Psoas muscle (tissue), 7 donors: ENCODE measurements at regions not wholly inside any gene's neighbourhood (a gene's known extent, or its start where the extent isn't known, plus 50 kb on each side); places are given as distances from the start of the nearest gene placed in this dataset.
"Not testable (repeated sequence)": the region's sequence is repeated elsewhere in the genome, so short reads cannot be mapped to it uniquely, and the experiment has no call there.

Experiments used
- ATAC-seq, 4 donors: fragments of 200-7000 bp; cut with Tn5 transposase; one replicate each; pipeline ENCODE4 v1.9.1; 2020; ENCODE audit warnings: moderate library complexity in 3 of 4, mild to moderate bottlenecking in 2 of 4
- DNase-seq, 2 donors: peaks; one replicate each; pipeline ENCODE4 v3.0.0-alpha.2; 2020
- H3K27ac ChIP-seq: fragments of 200-600 bp; one replicate; pipeline ENCODE4 v1.8.0; 2022
- H3K27me3 ChIP-seq, 3 donors: fragments of 200-600 bp in 1 of 3; one replicate each; pipeline versions ENCODE4 v1.6.1 to v1.8.0; 2013 to 2022; ENCODE audit warnings: low read length in 2 of 3, mild to moderate bottlenecking in 2 of 3, moderate library complexity in 1 of 3; ENCODE audit not compliant: insufficient read depth in 3 of 3
- H3K36me3 ChIP-seq, 2 donors: fragments of 200-600 bp in 1 of 2; one replicate each; pipeline versions ENCODE4 v1.6.1 to v1.8.0; 2013 to 2022; ENCODE audit warnings: low read depth in 1 of 2, mild to moderate bottlenecking in 1 of 2, moderate library complexity in 1 of 2; ENCODE audit not compliant: insufficient read depth in 1 of 2
- H3K4me1 ChIP-seq: fragments of 200-600 bp; one replicate; pipeline ENCODE4 v1.8.0; 2022
- H3K4me3 ChIP-seq: fragments of 200-600 bp; one replicate; pipeline ENCODE4 v1.8.0; 2022; ENCODE audit warnings: mild to moderate bottlenecking
- H3K9me3 ChIP-seq: fragments of 200-600 bp; one replicate; pipeline ENCODE4 v1.8.0; 2022
- CTCF ChIP-seq: fragments of 200-600 bp; IDR thresholded peaks from one replicate; pipeline ENCODE4 v1.8.0; 2022; ENCODE audit warnings: antibody characterized with exemption
- WGBS, 3 donors: extraction: QIAGEN DNeasy Blood & Tissue Kit; methylation state at CpG; one replicate each; pipeline versions ENCODE4 v1.1.6 to v1.1.7; 2013; 5-methylcytosine and 5-hydroxymethylcytosine counted together
- intact Hi-C, 2 donors: fragments of 100-400 bp; cut with DNase I; formaldehyde crosslinking; loops; one replicate each; pipeline versions ENCODE4 v1.11.0 to v1.14.2; 2022
- donor health status: healthy with polysubstance abuse.
- donor health status: DM: no; HTN: no; CAD: no; lungs with moderate emphysema.
- donor health status: Bipolar disorder and iron deficiency.
- donor health status: healthy.
- donor health status: DM: yes; HTN: yes; CAD: no.
- donor health status: DM: no; HTN: no; CAD: no.
- donor health status: DM: yes; HTN: yes; CAD: no.

- intact Hi-C loops: no loop called here
- no peak overlapping the region for H3K4me3 ChIP-seq
- no peaks in the 10 kb centered on the region for H3K9me3 ChIP-seq
- no peak for ATAC-seq
- H3K36me3 ChIP-seq: no peaks in the 10 kb centered on the region
- no peak for DNase-seq
- no peaks in the 10 kb centered on the region for H3K27me3 ChIP-seq
- no peak for TF ChIP-seq CTCF
- H3K4me1 ChIP-seq: no peaks in the 10 kb centered on the region
- 78 to 86% (median 85%) methylated on average over 1 of the region's 1 CpG for WGBS, 3 donors
- H3K27ac ChIP-seq: no peak overlapping the region
Measured at GRCh38 chr7:93697901-93698300, 123.4 kb upstream of the CALCR start.

GRCh38 chr7:93693796-93694195 is 119.3 kb upstream of the CALCR start:
- WGBS, 3 donors: 92 to 96% (median 94%) methylated on average over 6 of the region's 6 CpGs
- no peak for TF ChIP-seq CTCF
- ATAC-seq (no peak), DNase-seq (no peak)
- Histone ChIP-seq H3K36me3 (no peaks in the 10 kb centered on the region), H3K9me3 (no peaks in the 10 kb centered on the region), H3K27me3 (no peaks in the 10 kb centered on the region), H3K4me3 (no peak overlapping the region), H3K27ac (no peak overlapping the region), H3K4me1 (no peaks in the 10 kb centered on the region)
- intact Hi-C loops: no loop called here

- Histone ChIP-seq H3K27me3 (no peaks in the 10 kb centered on the region), H3K9me3 (no peaks in the 10 kb centered on the region), H3K36me3 (no peaks in the 10 kb centered on the region), H3K27ac (no peak overlapping the region), H3K4me3 (no peak overlapping the region), H3K4me1 (no peaks in the 10 kb centered on the region)
- DNase-seq: no peak
- no peak for ATAC-seq
- WGBS, 3 donors: 78 to 90% (median 83%) methylated on average over 2 of the region's 2 CpGs
- intact Hi-C loops: no loop called here
- TF ChIP-seq CTCF: no peak
Measured at GRCh38 chr7:93690021-93690420, 115.5 kb upstream of the CALCR start.

GRCh38 chr7:93678185-93678584 is 103.7 kb upstream of the CALCR start:
- no peaks in the 10 kb centered on the region for H3K27me3 ChIP-seq
- intact Hi-C loops: no loop called here
- TF ChIP-seq CTCF: no peak
- H3K4me1 ChIP-seq: no peaks in the 10 kb centered on the region
- H3K36me3 ChIP-seq: no peaks in the 10 kb centered on the region
- ATAC-seq (no peak), DNase-seq (no peak)
- H3K27ac ChIP-seq: no peak overlapping the region
- no peaks in the 10 kb centered on the region for H3K9me3 ChIP-seq
- H3K4me3 ChIP-seq: no peak overlapping the region

GRCh38 chr7:93663561-93664299 is 89.2 kb upstream of the CALCR start:
- H3K36me3 ChIP-seq: no peaks in the 10 kb centered on the region
- intact Hi-C loops: no loop called here
- WGBS, 3 donors: 86 to 89% (median 89%) methylated on average over 11 of the region's 11 CpGs
- no peaks in the 10 kb centered on the region for H3K4me1 ChIP-seq
- H3K9me3 ChIP-seq: no peaks in the 10 kb centered on the region
- no peak for TF ChIP-seq CTCF
- H3K4me3 ChIP-seq: no peak overlapping the region
- no peak for DNase-seq
- no peak for ATAC-seq
- no peaks in the 10 kb centered on the region for H3K27me3 ChIP-seq
- no peak overlapping the region for H3K27ac ChIP-seq

- intact Hi-C loops, H3K36me3 ChIP-seq, H3K27ac ChIP-seq, H3K27me3 ChIP-seq, DNase-seq, H3K9me3 ChIP-seq, ATAC-seq, H3K4me1 ChIP-seq, H3K4me3 ChIP-seq: not testable (repeated sequence)
- 86 to 94% (median 91%) methylated on average over 3 of the region's 3 CpGs for WGBS, 3 donors
Measured at GRCh38 chr7:93658163-93658562, 83.6 kb upstream of the CALCR start.
